Neural crest cell (in vitro differentiated cells): ENCODE measurements at regions not wholly inside any gene's neighbourhood (a gene's known extent, or its start where the extent isn't known, plus 50 kb on each side); places are given as distances from the start of the nearest gene placed in this dataset.
"Not testable (repeated sequence)": the region's sequence is repeated elsewhere in the genome, so short reads cannot be mapped to it uniquely, and the experiment has no call there.

Experiments
- DNase-seq: peaks from one replicate; pipeline ENCODE4 v3.0.0; 2021; ENCODE audit warnings: low read depth, mixed read lengths, low spot score
- H3K27ac Mint-ChIP-seq: one replicate; pipeline ENCODE4 v1.8.0; 2021; ENCODE audit warnings: mild to moderate bottlenecking, mixed read lengths; ENCODE audit not compliant: unreplicated experiment
- H3K27me3 Mint-ChIP-seq: 2 replicates; pipeline ENCODE4 v1.8.0; 2021; ENCODE audit warnings: low read depth, mild to moderate bottlenecking, mixed read lengths
- H3K36me3 Mint-ChIP-seq: 2 replicates; pipeline ENCODE4 v1.8.0; 2021; ENCODE audit warnings: low read depth, mild to moderate bottlenecking, mixed read lengths
- H3K4me1 Mint-ChIP-seq: 2 replicates; pipeline ENCODE4 v1.8.0; 2021; ENCODE audit warnings: mixed read lengths
- H3K4me3 Mint-ChIP-seq: one replicate; pipeline ENCODE4 v1.8.0; 2021; ENCODE audit warnings: mild to moderate bottlenecking, mixed read lengths
- H3K9me3 Mint-ChIP-seq: 2 replicates; pipeline ENCODE4 v1.8.0; 2021; ENCODE audit warnings: mixed read lengths
- TF ChIP-seq, protein P1 (sequence below): fragments of 200-600 bp; sonication (generic); conservative IDR thresholded peaks from 2 replicates; pipeline ENCODE4 v1.5.0; 2021; ENCODE audit warnings: antibody characterized with exemption, mild to moderate bottlenecking

DNA sequence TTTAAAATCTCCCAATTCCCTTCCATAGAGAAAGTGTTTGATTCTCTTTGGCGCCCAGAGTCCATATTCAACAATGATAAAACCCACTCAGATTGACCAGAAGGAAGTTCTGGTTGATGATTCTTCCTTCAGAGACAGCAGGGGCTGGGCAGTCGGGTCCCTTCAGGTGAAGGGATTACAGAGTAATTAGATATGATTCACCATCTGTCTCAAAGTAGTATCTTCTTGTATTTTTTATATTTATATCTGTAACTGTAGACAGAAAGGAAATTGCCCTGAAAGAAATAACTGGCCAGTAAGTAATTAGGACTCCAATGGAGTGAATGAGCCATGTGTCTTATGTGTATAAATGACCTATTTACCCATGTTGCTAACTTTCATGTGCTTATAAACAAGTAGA is 156.0 kb downstream of the PLCE1 start:
- TF ChIP-seq, protein P1, sequence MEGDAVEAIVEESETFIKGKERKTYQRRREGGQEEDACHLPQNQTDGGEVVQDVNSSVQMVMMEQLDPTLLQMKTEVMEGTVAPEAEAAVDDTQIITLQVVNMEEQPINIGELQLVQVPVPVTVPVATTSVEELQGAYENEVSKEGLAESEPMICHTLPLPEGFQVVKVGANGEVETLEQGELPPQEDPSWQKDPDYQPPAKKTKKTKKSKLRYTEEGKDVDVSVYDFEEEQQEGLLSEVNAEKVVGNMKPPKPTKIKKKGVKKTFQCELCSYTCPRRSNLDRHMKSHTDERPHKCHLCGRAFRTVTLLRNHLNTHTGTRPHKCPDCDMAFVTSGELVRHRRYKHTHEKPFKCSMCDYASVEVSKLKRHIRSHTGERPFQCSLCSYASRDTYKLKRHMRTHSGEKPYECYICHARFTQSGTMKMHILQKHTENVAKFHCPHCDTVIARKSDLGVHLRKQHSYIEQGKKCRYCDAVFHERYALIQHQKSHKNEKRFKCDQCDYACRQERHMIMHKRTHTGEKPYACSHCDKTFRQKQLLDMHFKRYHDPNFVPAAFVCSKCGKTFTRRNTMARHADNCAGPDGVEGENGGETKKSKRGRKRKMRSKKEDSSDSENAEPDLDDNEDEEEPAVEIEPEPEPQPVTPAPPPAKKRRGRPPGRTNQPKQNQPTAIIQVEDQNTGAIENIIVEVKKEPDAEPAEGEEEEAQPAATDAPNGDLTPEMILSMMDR = no peak
- Mint-ChIP-seq H3K4me1 (no peaks in the 10 kb centered on the region), H3K36me3 (peaks cover 5% of the 10 kb centered on the region), H3K9me3 (peaks cover 3% of the 10 kb centered on the region), H3K27me3 (no peaks in the 10 kb centered on the region), H3K4me3 (no peak overlapping the region), H3K27ac (no peak overlapping the region)
- DNase-seq = no peak

DNA sequence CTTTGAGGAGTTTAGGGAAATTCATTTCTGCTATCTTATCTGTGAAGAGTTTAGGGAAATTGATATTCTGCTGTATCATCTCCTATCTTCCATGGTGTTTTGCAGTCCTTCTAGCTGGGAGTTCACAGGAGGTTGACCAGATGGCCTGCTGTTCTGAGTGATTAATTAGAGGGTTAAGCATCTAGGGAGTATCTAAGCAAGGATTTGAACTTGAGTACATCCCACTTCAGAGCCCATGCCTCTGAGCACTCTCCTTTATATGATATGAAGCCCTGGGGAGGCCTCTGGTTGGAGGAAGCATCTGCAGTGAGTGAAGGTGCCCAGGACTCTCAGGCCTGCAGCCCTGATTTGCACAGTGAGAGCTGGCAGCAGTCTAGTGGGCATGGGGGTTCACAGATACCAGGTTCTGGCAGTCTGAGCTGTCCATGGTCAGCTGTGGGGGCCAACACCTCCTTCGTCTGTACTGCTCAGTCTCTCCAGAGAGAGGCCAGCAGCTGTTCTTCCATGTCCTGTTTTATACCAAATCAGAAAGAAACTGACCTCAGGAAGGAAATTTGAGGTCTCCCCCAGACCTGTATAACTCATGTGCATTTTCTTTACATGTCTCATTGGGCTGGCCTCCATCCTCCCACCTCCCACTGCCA is 156.9 kb downstream of the PLCE1 start:
- Mint-ChIP-seq H3K27me3 (no peaks in the 10 kb centered on the region), H3K27ac (no peak overlapping the region), H3K36me3 (peaks cover 5% of the 10 kb centered on the region), H3K9me3 (peaks cover 3% of the 10 kb centered on the region), H3K4me1 (no peaks in the 10 kb centered on the region), H3K4me3 (no peak overlapping the region)
- TF ChIP-seq, protein P1 = no peak
- DNase-seq = no peak

DNA sequence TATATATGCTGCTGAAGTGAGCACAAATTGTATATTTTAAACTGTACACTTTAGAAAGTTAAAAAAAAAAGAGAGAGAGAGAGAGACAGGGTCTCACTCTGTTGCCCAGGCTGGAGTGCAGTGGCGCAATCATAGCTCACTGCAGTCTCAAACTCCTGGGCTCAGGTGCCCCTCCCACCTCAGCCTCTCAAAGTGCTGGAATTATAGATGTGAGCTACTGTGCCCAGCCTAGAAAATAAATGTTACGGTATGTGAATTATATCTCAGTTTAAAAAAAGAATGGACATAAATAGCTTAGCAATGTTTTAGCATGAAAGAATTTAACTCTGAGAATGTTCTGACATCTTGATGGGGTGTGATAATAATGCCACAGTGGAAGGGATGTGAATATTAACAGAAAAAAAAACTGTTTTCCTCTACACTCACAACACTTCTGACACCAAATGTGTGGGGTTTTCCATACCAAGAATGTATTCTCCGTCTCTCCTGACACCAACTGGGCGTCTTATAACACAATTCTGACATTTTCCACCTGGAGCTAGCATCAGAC is 162.1 kb downstream of the PLCE1 start:
- no peaks in the 10 kb centered on the region for H3K36me3 Mint-ChIP-seq
- no peaks in the 10 kb centered on the region for H3K27me3 Mint-ChIP-seq
- no peaks in the 10 kb centered on the region for H3K9me3 Mint-ChIP-seq
- TF ChIP-seq, protein P1 = no peak
- H3K4me3 Mint-ChIP-seq = no peak overlapping the region
- no peak overlapping the region for H3K27ac Mint-ChIP-seq
- no peaks in the 10 kb centered on the region for H3K4me1 Mint-ChIP-seq
- no peak for DNase-seq

DNA sequence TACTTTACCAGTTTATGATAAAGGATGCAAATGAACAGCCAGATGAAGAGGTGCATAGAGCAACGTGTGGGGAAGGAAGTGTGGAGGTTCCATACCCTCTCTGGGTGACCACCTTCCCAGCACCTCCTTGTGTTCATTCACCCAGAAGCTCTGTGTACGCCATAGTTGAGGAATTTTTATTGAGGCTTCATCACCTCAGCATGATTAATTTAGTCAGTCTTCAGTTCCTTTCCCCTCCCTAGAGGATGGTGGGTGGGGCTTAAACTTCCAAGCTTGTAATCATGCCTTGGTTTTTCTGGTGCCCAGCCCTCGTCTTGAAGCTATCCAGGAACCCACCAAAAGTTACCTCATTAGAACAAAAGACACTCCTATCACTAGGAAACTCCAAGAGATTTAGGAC is 162.7 kb downstream of the PLCE1 start:
- Mint-ChIP-seq H3K36me3 (no peaks in the 10 kb centered on the region), H3K4me3 (no peak overlapping the region), H3K27me3 (no peaks in the 10 kb centered on the region), H3K27ac (no peak overlapping the region), H3K9me3 (peaks cover 4% of the 10 kb centered on the region), H3K4me1 (no peaks in the 10 kb centered on the region)
- TF ChIP-seq, protein P1 = no peak
- DNase-seq = no peak

DNA sequence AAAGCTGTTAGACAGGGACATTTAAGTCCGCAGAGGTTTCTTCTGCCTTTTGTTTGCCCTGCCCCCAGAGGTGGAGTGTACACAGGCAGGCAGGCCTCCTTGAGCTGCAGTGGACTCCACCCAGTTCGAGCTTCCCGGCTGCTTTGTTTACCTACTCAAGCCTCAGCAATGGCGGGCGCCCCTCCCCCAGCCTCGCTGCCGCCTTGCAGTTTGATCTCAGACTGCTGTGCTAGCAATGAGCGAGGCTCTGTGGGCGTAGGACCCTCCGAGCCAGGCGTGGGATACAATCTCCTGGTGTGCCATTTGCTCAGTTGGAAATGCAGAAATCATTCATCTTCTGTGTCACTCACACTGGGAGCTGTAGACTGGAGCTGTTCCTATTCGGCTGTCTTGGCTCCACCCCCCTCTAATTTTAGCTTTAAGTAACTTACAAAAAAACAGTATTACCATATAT is 171.5 kb downstream of the PLCE1 start:
- not testable (repeated sequence) for DNase-seq, H3K36me3 Mint-ChIP-seq, H3K4me1 Mint-ChIP-seq

DNA sequence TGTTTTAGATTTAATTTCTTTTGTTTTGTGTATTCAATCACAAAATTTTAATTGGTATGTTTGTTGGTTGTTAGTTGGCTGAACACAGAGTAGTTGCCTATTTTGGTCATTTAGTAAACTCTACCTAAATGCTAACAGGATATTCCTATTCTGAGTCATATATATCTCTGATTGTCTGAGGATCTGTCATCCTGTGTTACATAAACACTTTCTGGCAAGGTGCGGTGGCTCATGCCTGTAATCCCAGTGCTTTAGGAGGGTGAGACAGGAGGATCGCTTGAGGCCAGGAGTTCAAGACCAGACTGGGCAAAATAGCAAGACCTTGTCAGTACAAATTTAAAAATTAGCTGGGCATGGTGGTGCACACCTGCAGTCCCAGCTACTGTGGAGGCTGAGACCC is 178.6 kb downstream of the PLCE1 start:
- TF ChIP-seq, protein P1 = no peak
- H3K27ac Mint-ChIP-seq = no peak overlapping the region
- no peak for DNase-seq

More for the DNA sequence above, 171.5 kb downstream of the PLCE1 start:
- H3K4me3 Mint-ChIP-seq, H3K9me3 Mint-ChIP-seq, H3K27ac Mint-ChIP-seq, H3K27me3 Mint-ChIP-seq: not testable (repeated sequence)

More for the DNA sequence above, 178.6 kb downstream of the PLCE1 start:
- no peaks in the 10 kb centered on the region for H3K27me3 Mint-ChIP-seq
- no peak overlapping the region for H3K4me3 Mint-ChIP-seq
- H3K4me1 Mint-ChIP-seq = no peaks in the 10 kb centered on the region
- no peaks in the 10 kb centered on the region for H3K9me3 Mint-ChIP-seq
- no peaks in the 10 kb centered on the region for H3K36me3 Mint-ChIP-seq
